HAP-1 (cell line): ENCODE measurements at regions not wholly inside any gene's neighbourhood (a gene's known extent, or its start where the extent isn't known, plus 50 kb on each side); places are given as distances from the start of the nearest gene placed in this dataset.

ENCODE experiments used
- DNase-seq, 2 experiments: peaks; one replicate each; pipeline ENCODE4 v3.0.0-alpha.2; 2016 to 2020; ENCODE audit warnings: low spot score in 2 of 2
- H3K27me3 ChIP-seq: fragments of 250-450 bp; sonication (Bioruptor Pico); 2 replicates; pipeline ENCODE4 v1.5.1; 2020; ENCODE audit warnings: low read depth, mild to moderate bottlenecking, moderate library complexity
- H3K36me3 ChIP-seq: fragments of 250-450 bp; sonication (Bioruptor Pico); replicated peaks from 2 replicates; pipeline ENCODE4 v1.5.1; 2020; ENCODE audit warnings: mild to moderate bottlenecking
- H3K4me1 ChIP-seq: fragments of 250-450 bp; sonication (Bioruptor Pico); 2 replicates; pipeline ENCODE4 v1.5.1; 2020; ENCODE audit warnings: mild to moderate bottlenecking
- H3K4me3 ChIP-seq: fragments of 250-450 bp; sonication (Bioruptor Pico); 2 replicates; pipeline ENCODE4 v1.5.1; 2020; ENCODE audit warnings: mild to moderate bottlenecking, moderate library complexity
- H3K9me3 ChIP-seq: fragments of 250-450 bp; sonication (Bioruptor Pico); 2 replicates; pipeline ENCODE4 v1.5.1; 2020; ENCODE audit warnings: mild to moderate bottlenecking, moderate library complexity
- in situ Hi-C: fragments of 300-500 bp; cut with MboI; formaldehyde crosslinking; loops from 3 replicates; pipeline ENCODE4 v1.14.3; 2020; ENCODE audit warnings: low sequenced_read_pairs, inconsistent platforms, mixed read lengths

DNA sequence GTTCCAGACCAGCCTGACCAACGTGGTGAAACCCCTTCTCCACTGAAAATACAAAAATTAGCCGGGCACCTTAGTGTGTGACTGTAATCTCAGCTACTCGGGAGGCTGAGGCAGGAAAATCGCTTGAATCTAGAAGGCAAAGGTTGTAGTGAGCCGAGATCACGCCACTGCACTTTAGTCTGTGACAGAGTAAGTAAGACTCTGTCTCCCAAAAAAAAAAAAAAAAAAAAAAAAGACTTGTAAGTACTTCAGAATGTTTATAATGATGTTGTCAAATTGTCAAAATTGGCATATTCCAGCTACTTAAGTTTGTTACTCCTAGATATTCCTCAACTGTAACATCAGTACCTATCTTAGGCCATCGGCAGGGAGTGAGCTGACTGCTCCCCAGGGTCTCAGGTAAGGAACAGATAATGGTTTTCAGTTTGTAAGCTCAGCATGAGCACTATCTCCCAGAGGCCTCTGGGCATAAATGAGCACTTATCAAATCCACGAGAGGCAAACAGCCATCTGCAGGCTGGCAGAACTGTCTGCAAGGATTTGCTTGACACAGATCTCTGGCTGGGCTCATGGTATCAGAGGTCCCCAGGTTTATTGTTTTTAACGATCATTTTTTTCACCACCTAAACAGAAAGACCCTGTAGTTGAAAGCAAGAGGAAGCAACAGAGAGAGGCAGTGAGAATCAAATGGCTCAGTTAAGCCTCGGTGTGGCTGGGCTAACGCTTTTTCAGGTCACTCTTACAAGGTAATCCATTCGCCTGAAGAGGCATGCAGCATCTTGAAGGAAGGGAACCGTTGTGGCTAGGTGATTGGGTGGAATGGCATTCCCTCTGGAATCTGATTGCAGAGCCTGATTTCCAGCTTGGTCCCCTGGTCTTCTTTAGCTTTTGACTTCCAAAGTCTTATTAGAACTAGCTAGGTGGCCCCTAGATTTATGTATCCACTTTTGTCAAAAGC lies 115.9 kb downstream of the LY86 start:
- Histone ChIP-seq H3K36me3 (no peaks in the 10 kb centered on the region), H3K9me3 (no peaks in the 10 kb centered on the region), H3K27me3 (no peaks in the 10 kb centered on the region), H3K4me1 (no peaks in the 10 kb centered on the region), H3K4me3 (no peak overlapping the region)
- in situ Hi-C loops: no loop called here
- no peak for DNase-seq

DNA sequence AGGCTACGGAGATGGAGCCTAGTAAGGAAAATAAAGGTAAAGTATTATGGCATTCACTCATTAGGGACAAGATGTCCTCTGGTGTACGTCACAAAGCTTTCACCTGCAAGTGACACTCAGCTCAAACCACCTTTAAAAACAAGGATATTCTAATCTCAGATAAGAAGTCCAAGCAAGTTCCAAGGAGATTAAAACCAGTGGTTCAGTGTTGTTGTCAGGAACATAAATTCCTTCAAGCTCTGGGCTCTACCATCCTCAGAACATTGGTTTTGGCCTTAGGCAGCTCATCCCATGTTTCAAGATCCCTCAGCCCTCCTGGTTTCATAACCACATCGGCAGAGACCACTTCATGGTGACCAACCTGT lies 116.5 kb downstream of the LY86 start:
- no peak for DNase-seq
- Histone ChIP-seq H3K4me1 (no peaks in the 10 kb centered on the region), H3K27me3 (no peaks in the 10 kb centered on the region), H3K36me3 (no peaks in the 10 kb centered on the region), H3K4me3 (no peak overlapping the region), H3K9me3 (no peaks in the 10 kb centered on the region)
- in situ Hi-C loops: no loop called here

DNA sequence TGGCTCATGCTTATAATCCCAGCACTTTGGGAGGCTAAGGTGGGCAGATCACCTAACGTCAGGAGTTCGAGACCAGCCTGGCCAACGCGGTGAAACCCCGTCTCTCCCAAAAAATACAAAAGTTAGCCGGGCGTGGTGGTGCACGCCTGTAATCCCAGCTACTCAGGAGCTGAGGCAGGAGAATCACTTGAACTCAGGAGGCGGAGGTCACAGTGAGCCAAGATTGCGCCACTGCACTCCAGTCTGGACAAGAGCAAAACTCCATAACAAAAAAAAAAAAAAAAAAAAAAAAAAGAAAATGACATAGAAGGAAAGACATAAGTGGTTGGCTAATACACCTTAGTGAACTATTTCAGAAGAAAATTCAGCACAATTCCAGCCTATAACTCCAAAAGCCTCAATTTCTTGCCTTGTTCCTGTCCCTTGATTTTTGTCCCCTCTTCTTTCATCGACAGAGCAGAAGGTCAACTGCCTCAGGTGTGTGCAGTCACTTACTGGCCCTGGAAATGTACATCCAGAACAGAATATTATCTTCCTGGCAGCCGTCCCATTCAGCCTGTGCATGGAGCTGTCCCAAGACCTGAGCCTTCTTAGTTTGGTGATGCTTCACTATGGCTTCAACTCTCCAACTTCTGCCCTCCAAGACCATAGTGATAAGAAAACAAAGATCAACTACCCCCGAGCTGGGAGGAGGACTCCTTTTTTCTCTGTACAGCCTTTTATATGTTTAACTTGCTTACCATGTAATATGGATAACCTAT lies 117.6 kb downstream of the LY86 start:
- Histone ChIP-seq H3K9me3 (no peaks in the 10 kb centered on the region), H3K4me1 (no peaks in the 10 kb centered on the region), H3K4me3 (no peak overlapping the region), H3K27me3 (no peaks in the 10 kb centered on the region), H3K36me3 (no peaks in the 10 kb centered on the region)
- no peak for DNase-seq
- in situ Hi-C loops: no loop called here

DNA sequence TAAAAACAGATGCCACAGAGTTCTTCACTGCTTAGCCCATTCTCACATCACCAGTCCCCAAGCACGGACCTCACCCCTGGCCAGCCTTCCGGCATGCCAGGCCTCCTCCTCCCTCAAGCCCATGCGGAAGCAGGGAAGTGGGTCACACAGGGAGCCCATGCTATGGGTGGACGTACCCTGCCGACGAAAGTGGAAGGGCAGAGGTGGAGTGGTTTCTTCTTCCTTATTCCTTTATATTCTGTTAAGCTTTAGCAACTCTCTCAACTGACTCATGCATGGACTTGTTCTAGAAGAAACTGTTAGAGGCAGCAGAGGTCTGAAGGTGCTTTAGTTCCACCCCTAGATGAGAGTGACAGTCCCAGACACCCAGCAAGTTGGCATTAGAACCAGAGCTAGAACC lies 118.6 kb downstream of the LY86 start:
- Histone ChIP-seq H3K36me3 (no peaks in the 10 kb centered on the region), H3K9me3 (no peaks in the 10 kb centered on the region), H3K27me3 (no peaks in the 10 kb centered on the region; the same call in 1 of the 2 replicates), H3K4me3 (no peak overlapping the region), H3K4me1 (no peaks in the 10 kb centered on the region)
- in situ Hi-C loops: no loop called here
- DNase-seq: no peak

DNA sequence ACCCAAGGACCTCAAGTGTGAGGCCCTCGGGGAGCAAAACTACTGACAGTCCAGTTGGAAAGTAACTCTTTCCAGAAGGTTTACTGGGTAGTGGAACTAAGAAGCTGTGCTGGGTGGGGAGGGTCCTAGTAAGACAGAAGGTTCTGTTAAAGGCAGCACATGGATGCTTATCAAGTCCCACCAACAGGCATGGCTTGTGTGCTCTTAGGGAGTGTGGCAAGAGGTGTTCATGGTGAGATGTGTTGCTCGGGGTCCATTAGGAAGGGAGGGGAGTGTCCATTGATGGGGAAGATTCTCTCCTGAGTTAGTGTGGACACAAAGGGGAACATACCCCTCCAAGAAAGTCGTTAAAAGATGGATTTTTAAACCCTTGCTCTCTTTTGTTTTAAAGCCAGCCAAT lies 120.6 kb downstream of the LY86 start:
- H3K4me1 ChIP-seq: no peaks in the 10 kb centered on the region
- H3K36me3 ChIP-seq: no peaks in the 10 kb centered on the region
- H3K9me3 ChIP-seq: no peaks in the 10 kb centered on the region
- H3K27me3 ChIP-seq: no peaks in the 10 kb centered on the region; the same call in 1 of the 2 replicates
- DNase-seq: no peak
- in situ Hi-C loops: no loop called here
- H3K4me3 ChIP-seq: no peak overlapping the region

DNA sequence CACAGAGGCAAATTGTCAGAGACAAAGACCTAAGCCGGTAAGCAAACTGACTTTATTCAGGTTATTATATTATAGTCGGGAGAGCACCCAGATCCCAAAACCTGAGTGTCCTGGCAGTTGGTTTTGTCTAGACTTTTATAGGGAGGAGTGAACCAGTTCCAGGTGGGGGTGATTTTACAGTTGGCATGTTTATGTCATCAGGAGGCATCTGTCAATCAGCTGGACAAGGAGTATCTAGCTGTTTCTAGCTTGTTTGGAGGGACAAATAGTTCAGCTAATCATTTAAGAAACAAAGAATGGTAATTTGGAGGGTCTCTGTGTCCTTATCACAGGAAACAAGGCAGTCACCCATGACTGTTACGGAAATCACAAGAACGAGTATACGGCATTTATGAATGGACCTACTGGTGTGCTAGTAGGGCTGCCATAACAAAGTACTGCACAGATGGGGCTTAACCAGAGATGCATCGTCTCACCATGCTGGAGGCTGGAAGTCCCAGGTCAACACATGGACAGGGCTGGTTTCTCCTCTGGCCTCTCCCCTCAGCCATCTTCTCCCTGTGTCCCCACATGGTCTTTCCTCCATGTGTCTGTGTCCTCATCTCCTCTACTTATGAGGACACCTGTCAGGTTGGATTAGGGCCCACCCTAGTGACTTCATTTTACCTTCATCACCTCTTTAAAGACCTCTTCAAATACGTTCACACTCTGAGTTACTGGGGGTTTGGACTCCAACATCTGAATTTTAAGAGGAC lies 122.7 kb downstream of the LY86 start:
- in situ Hi-C loops: no loop called here
- H3K4me3 ChIP-seq: no peak overlapping the region
- H3K27me3 ChIP-seq: no peaks in the 10 kb centered on the region; the same call in 1 of the 2 replicates
- H3K4me1 ChIP-seq: no peaks in the 10 kb centered on the region
- no peak for DNase-seq
- H3K36me3 ChIP-seq: no peaks in the 10 kb centered on the region
- no peaks in the 10 kb centered on the region for H3K9me3 ChIP-seq

DNA sequence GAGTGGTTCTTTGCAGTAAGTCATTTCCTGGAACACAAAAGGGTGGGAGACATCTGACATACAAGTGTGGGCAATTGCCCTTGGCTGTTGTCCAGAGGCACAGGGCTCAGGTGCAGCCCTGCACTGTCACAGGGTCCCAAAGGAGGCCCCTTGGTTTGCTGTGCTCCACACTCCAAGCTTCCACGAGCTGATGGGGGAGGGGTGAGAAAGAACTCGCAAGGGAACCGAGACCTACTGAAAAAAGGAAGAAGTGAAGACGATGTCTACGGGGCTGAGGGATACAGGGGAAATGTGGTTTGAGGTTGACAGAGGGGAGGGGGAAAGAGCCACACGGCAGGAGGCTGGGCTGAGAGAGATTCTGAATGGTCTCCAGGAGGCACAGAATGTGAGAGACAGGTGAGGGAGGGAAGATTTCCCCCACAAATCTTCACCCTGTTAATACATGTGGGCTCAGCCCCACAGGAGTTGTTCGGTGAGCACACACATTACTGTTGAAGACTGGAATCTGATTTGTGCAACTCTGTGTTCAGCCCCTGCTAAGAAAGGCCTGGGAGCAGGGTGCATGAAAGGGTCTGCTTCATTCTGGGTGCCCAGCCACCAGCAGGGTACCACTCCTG lies 123.4 kb downstream of the LY86 start:
- Histone ChIP-seq H3K9me3 (no peaks in the 10 kb centered on the region), H3K36me3 (no peaks in the 10 kb centered on the region), H3K4me1 (no peaks in the 10 kb centered on the region), H3K27me3 (no peaks in the 10 kb centered on the region; the same call in 1 of the 2 replicates), H3K4me3 (no peak overlapping the region)
- in situ Hi-C loops: no loop called here
- no peak for DNase-seq

DNA sequence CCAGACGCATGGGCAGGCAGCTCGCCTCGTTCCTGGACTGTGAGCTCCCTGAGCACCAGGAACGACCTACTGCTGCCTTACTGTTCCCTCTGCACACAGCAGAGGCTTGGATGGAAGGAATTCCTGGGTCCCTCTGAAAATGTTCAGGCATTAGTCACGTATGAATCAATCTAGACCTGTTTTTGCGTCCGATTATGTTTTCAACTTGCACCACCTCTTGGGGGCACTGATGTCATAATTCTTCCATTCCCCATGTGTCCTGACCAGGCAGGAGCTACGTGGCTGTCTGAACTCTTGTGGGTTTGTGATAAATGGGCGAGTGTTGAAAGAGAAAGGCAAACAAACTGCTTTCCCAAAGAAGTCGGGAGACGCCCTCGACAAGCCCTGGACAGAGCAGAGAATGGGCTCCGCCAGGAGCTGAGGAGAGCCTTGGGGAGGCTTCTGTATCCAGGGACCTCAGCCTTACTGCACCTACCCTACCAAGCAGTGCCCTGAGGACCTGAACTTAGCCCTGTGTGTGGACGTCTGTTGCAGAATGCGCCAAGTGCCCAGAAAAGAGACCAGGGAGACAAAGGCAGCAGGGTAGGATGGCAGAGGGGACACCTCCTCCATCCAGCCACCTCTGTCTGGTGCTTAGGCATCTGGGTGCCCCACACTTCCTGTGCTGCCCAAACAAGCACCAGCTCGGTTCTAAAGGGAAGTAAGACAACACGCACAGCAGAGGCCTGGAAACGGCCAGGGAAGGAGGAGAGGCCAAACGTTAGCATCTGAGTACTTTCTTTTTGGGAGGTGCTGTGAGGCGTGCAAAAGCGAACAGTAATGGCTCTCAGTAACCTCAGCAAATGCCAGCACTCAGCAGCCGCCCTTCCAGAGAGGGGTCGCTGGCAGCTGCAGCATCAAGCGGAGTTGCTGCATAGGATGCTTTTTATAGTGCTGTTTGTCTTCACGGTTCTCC lies 124.2 kb downstream of the LY86 start:
- Histone ChIP-seq H3K9me3 (no peaks in the 10 kb centered on the region), H3K36me3 (no peaks in the 10 kb centered on the region), H3K4me3 (no peak overlapping the region), H3K27me3 (no peaks in the 10 kb centered on the region; the same call in 1 of the 2 replicates), H3K4me1 (no peaks in the 10 kb centered on the region)
- no peak for DNase-seq
- in situ Hi-C loops: no loop called here

DNA sequence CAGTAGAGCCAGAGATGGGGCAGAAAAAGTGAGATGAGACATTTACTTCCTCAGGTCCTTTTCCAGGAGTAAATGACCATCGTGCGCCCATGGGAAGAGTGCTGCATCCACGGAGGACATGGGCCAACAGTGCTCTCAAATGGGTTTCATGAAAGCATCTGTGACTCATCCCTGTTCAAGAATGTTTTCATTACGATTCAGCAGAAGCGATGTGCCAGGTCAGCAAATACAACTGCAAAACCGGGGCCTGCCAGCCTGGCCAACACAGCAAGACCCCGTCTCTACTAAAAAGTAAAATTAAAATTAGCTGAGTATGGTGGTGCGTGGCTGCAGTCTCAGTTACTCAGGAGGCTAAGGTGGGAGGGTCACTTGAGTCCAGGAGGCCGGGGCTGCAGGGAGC lies 125.1 kb downstream of the LY86 start:
- no peaks in the 10 kb centered on the region for H3K9me3 ChIP-seq
- H3K27me3 ChIP-seq: no peaks in the 10 kb centered on the region; the same call in 1 of the 2 replicates
- no peaks in the 10 kb centered on the region for H3K36me3 ChIP-seq
- no peak overlapping the region for H3K4me3 ChIP-seq
- in situ Hi-C loops: no loop called here
- DNase-seq: no peak
- H3K4me1 ChIP-seq: no peaks in the 10 kb centered on the region

DNA sequence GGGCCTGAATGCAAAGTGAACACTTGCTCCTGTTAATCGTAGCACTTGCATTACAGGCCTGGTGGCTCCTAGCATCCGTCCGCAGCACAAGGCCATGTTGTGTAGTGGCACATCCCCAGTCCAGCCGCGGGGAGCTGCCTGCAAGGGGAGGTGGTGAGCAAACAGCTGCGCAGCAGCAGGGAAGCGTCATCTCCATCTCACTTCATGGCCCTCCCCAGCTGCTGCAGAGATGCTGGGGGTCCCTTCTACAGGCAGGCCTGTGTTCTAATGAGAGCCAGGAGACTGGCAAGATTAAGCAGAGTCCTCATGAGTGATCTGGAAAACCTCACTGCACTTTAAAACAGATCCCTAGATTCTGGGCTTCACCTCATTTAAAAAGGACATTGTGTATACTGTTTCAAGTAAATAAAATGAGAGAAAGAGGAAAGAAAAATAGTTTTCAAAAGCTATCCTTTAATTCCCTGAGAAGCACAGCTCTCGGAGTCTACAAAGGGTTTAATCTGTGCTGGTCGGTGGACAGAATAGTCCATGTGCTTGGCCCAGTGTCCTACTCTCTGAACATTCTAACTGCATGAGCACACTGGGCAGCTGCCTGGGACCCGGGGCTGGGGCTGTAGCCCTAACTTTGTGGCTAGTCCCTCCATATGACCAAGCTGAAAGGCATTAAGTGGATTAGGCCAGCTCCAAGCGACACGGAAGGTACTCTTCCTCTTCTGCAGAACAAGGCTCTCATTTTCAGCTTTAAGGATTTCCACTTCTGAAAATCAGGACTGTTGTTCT lies 125.8 kb downstream of the LY86 start:
- DNase-seq: no peak
- H3K36me3 ChIP-seq: no peaks in the 10 kb centered on the region
- no peaks in the 10 kb centered on the region; the same call in 1 of the 2 replicates for H3K27me3 ChIP-seq
- H3K9me3 ChIP-seq: no peaks in the 10 kb centered on the region
- no peak overlapping the region for H3K4me3 ChIP-seq
- in situ Hi-C loops: no loop called here
- no peaks in the 10 kb centered on the region for H3K4me1 ChIP-seq

DNA sequence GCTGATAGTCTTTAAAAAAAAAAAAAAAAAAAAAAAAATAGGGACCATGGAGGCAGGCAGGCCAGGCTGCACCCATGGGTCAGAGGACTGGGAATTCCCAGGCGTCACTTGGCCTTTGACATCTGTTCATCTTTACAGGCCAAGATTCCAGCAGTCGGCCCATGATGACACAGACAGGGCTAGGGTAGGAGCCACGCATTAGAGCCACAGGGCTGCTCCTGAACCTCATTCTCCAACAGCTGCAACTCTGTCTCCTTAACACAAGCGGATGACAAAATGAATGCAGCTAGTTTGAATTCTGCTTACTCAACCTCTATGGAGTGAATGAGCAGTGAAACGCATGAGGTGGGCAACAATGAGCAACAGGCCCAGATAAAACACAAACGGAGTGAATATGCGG lies 126.4 kb downstream of the LY86 start:
- Histone ChIP-seq H3K27me3 (no peaks in the 10 kb centered on the region; the same call in 1 of the 2 replicates), H3K4me1 (no peaks in the 10 kb centered on the region)
- in situ Hi-C loops: no loop called here

DNA sequence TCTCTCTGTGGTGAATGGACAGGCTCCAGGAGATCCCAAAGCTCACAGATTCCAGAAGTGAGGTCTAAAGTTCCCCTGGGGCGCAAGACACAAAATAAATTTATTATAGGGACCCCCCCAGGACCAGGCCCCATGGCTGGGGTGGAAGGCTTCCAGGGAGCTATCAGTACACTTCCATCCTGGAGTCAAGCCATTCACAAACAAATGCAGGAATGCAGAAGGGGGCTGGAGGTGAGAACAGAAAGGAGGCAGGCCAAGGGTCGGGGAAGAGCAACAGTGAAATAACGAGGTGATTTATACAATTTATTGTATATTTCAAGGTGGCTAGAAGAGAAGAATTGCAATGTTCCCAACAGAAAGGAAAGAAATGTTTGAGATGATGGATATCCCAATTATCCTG lies 126.9 kb downstream of the LY86 start:
- in situ Hi-C loops: no loop called here
- Histone ChIP-seq H3K4me1 (no peaks in the 10 kb centered on the region), H3K9me3 (no peaks in the 10 kb centered on the region), H3K27me3 (no peaks in the 10 kb centered on the region; the same call in 1 of the 2 replicates), H3K36me3 (no peaks in the 10 kb centered on the region), H3K4me3 (no peak overlapping the region)
- no peak for DNase-seq

More for the DNA sequence above, 126.4 kb downstream of the LY86 start:
- Histone ChIP-seq H3K4me3 (no peak overlapping the region), H3K36me3 (no peaks in the 10 kb centered on the region), H3K9me3 (no peaks in the 10 kb centered on the region)
- DNase-seq: no peak
